Mesenchymal stem cell (in vitro differentiated cells and primary cell): ENCODE measurements at regions not wholly inside any gene's neighbourhood (a gene's known extent, or its start where the extent isn't known, plus 50 kb on each side); places are given as distances from the start of the nearest gene placed in this dataset.
A peak's percentile ranks its signal among the peaks of the same experiment; 100 is the strongest.

Source experiments
- DNase-seq: peaks from one replicate; pipeline ENCODE4 v3.0.0-alpha.2; 2013
- H2AFZ ChIP-seq: one replicate; pipeline ENCODE4 v1.6.1; 2013; ENCODE audit warnings: low read depth, mild to moderate bottlenecking, control low read depth, inconsistent platforms, low read length, moderate library complexity
- H2AK5ac ChIP-seq: 2 replicates; pipeline ENCODE4 v1.6.1; 2013; ENCODE audit warnings: low read length, moderate library complexity, mild to moderate bottlenecking, inconsistent platforms; ENCODE audit not compliant: severe bottlenecking
- H2BK120ac ChIP-seq: one replicate; pipeline ENCODE4 v1.6.1; 2013; ENCODE audit warnings: low read depth, mild to moderate bottlenecking, inconsistent platforms, low read length, moderate library complexity
- H2BK12ac ChIP-seq, 2 experiments: one replicate each; pipeline ENCODE4 v1.6.1; 2013; ENCODE audit warnings: inconsistent platforms in 2 of 2, low read length in 2 of 2, mild to moderate bottlenecking in 2 of 2, moderate library complexity in 2 of 2, control low read depth in 1 of 2
- H2BK15ac ChIP-seq: one replicate; pipeline ENCODE4 v1.6.1; 2013; ENCODE audit warnings: mild to moderate bottlenecking, low read depth, inconsistent platforms; ENCODE audit not compliant: poor library complexity, severe bottlenecking
- H2BK5ac ChIP-seq: 2 replicates; pipeline ENCODE4 v1.6.1; 2013; ENCODE audit warnings: low read depth, mild to moderate bottlenecking, low read length, control low read depth, inconsistent platforms; ENCODE audit not compliant: poor library complexity, severe bottlenecking
- H3K14ac ChIP-seq, 2 experiments: one replicate each; pipeline ENCODE4 v1.6.1; 2013; ENCODE audit warnings: inconsistent platforms in 2 of 2, low read length in 2 of 2, control low read depth in 1 of 2, mild to moderate bottlenecking in 1 of 2, moderate library complexity in 1 of 2
- H3K18ac ChIP-seq, 2 experiments: one replicate each; pipeline ENCODE4 v1.6.1; 2013; ENCODE audit warnings: inconsistent platforms in 2 of 2, low read length in 2 of 2, control low read depth in 1 of 2, low read depth in 1 of 2, mild to moderate bottlenecking in 1 of 2
- H3K23ac ChIP-seq, 2 experiments: one replicate each; pipeline ENCODE4 v1.6.1; 2013; ENCODE audit warnings: inconsistent platforms in 2 of 2, low read length in 2 of 2, mild to moderate bottlenecking in 2 of 2, moderate library complexity in 2 of 2, control low read depth in 1 of 2
- H3K27ac ChIP-seq: 2 replicates; pipeline ENCODE4 v1.5.1; 2013; ENCODE audit warnings: mild to moderate bottlenecking, moderate library complexity, low read length, control low read depth, inconsistent platforms; ENCODE audit not compliant: poor library complexity, severe bottlenecking
- H3K27me3 ChIP-seq, 2 experiments: 2 replicates each; pipeline versions ENCODE4 v1.6.1 to v1.7.0; 2013; ENCODE audit warnings: low read length in 2 of 2, mild to moderate bottlenecking in 2 of 2, moderate library complexity in 2 of 2, control low read depth in 1 of 2, inconsistent platforms in 1 of 2; ENCODE audit not compliant: control insufficient read depth in 1 of 2, insufficient read depth in 1 of 2
- H3K36me3 ChIP-seq, 2 experiments: 2 replicates each; pipeline versions ENCODE4 v1.6.1 to v1.7.0; 2013; ENCODE audit warnings: low read length in 2 of 2, control low read depth in 1 of 2, inconsistent platforms in 1 of 2, low read depth in 1 of 2, mild to moderate bottlenecking in 1 of 2; ENCODE audit not compliant: insufficient read depth in 2 of 2, control insufficient read depth in 1 of 2
- H3K4ac ChIP-seq, 2 experiments: one replicate each; pipeline ENCODE4 v1.6.1; 2013; ENCODE audit warnings: inconsistent platforms in 2 of 2, low read length in 2 of 2, mild to moderate bottlenecking in 2 of 2, moderate library complexity in 2 of 2, control low read depth in 1 of 2, low read depth in 1 of 2
- H3K4me1 ChIP-seq: 2 replicates; pipeline ENCODE4 v1.6.1; 2013; ENCODE audit warnings: low read depth, low read length, control low read depth; ENCODE audit not compliant: control insufficient read depth, insufficient read depth
- H3K4me2 ChIP-seq: 2 replicates; pipeline ENCODE4 v1.6.1; 2013; ENCODE audit warnings: low read length, mild to moderate bottlenecking, inconsistent platforms; ENCODE audit not compliant: poor library complexity, severe bottlenecking
- H3K4me3 ChIP-seq, 2 experiments: 2 replicates each; pipeline versions ENCODE4 v1.5.1 to v1.7.0; 2013; ENCODE audit warnings: low read length in 2 of 2, mild to moderate bottlenecking in 2 of 2, control low read depth in 1 of 2, low read depth in 1 of 2; ENCODE audit not compliant: insufficient read depth in 1 of 2
- H3K79me1 ChIP-seq: replicated peaks from 2 replicates; pipeline ENCODE4 v1.6.1; 2013; ENCODE audit warnings: mild to moderate bottlenecking, control low read depth, low read length, inconsistent platforms; ENCODE audit not compliant: poor library complexity, severe bottlenecking
- H3K9ac ChIP-seq: 2 replicates; pipeline ENCODE4 v1.7.0; 2013; ENCODE audit warnings: mild to moderate bottlenecking, low read length, moderate library complexity
- H3K9me3 ChIP-seq: 2 replicates; pipeline ENCODE4 v1.7.0; 2013; ENCODE audit warnings: mild to moderate bottlenecking, low read length; ENCODE audit not compliant: control insufficient read depth
- H4K8ac ChIP-seq: one replicate; pipeline ENCODE4 v1.6.1; 2013; ENCODE audit warnings: inconsistent platforms, mild to moderate bottlenecking, low read length, moderate library complexity
- H4K91ac ChIP-seq: one replicate; pipeline ENCODE4 v1.6.1; 2013; ENCODE audit warnings: mild to moderate bottlenecking, low read length, inconsistent platforms
- WGBS: methylation state at CpG from one replicate; pipeline ENCODE4 v1.1.7; 2013; ENCODE audit warnings: mixed read lengths; 5-methylcytosine and 5-hydroxymethylcytosine counted together

DNA sequence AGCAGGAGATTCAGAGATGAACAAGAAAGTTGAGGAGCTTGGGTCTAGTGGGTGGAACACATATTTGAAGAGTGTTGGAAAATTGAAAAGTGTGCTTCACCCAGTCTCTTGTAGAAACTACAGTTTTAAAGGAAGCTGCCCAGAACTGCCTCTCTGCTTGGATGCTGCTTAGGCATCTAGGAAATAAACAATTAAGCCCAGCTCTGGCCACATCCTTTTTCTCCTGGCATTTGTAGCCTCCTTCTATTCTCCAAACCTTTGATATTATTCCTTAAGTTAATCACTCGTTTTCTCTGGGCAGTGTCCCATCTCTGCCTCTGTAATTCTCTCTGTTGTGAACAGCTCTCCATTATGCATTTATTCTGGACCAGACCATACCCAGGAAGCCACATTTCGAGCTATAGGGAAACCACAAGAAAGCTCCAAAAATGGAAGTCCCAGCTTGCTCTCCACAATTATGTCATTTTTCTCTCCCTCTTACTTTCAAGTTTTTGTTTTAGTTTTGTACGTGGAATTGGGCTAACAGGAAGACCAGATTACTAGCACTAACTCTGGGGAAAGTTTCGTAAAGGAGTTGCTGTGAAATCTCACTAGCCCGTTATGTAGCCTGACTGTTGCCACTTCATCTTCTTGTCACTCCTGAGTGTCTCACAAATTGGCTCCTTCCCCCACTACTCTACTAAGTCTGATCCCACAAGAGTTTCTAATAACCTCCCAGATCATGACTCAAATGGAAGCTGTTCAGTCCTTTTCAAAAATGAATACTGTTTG lies 102.2 kb downstream of the NTMT2 start:
- Histone ChIP-seq H4K91ac (no peak overlapping the region), H3K4ac (no peak overlapping the region), H3K27me3 (no peaks in the 10 kb centered on the region), H3K23ac (no peak overlapping the region), H3K18ac (no peak overlapping the region), H2AFZ (no peak overlapping the region), H3K79me1 (no peaks in the 10 kb centered on the region), H3K4me3 (peak overlapping the region in 1 of 2 experiments; percentile 26), H3K9me3 (peaks cover 6% of the 10 kb centered on the region), H3K27ac (no peak overlapping the region), H3K4me2 (no peak overlapping the region), H3K36me3 (no peaks in the 10 kb centered on the region), H2AK5ac (no peak overlapping the region), H2BK12ac (no peak overlapping the region), H3K14ac (no peak overlapping the region), H3K9ac (peak overlapping the region; percentile 73), H3K4me1 (no peaks in the 10 kb centered on the region), H2BK5ac (no peak overlapping the region), H2BK120ac (no peak overlapping the region), H4K8ac (no peak overlapping the region), H2BK15ac (no peak overlapping the region)
- 52% methylated on average over 4 of the region's 5 CpGs for WGBS
- peak; percentile 14 for DNase-seq

DNA sequence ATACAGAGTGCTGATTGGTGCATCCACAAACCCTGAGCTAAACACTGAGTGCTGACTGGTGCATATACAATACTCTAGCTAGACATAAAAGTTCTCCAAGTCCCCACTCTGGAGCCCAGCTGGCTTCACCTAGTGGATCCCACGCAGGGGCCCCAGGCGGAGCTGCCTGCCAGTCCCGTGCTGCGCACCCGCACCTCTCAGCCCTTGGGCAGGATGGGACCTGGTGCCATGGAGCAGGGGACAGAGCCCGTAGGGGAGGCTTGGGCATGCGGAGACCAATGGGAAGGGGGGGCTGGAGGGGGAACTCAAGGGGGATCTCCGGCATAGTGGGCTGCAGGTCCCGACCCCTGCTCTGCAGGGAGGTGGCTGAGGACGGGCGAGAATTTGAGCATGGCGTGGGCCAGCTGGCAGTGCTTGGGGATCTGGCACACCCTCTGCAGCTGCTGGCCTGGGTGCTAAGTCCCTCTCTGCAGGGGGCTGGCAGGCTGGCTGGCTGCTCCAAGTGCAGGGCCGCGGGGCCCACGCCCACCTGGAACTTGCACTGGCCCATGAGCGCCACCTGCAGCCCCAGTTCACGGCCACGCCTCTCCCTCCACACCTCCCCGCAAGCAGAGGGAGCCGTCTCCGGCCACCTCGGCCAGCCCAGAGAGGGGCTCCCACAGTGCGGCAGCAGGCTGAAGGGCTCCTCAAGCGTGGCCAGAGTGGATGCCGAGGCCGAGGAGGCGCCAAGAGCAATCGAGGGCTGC lies 104.9 kb downstream of the NTMT2 start:
- no peaks in the 10 kb centered on the region for H3K79me1 ChIP-seq
- peak overlapping the region in 1 of 2 experiments; percentile 35 for H3K18ac ChIP-seq
- WGBS = 97% methylated on average over 22 of the region's 28 CpGs
- H3K36me3 ChIP-seq = no peaks in the 10 kb centered on the region
- H4K91ac ChIP-seq = no peak overlapping the region
- H3K14ac ChIP-seq = no peak overlapping the region
- H2BK120ac ChIP-seq = no peak overlapping the region
- no peak overlapping the region for H4K8ac ChIP-seq
- no peak for DNase-seq
- H3K4ac ChIP-seq = no peak overlapping the region
- peaks cover 6% of the 10 kb centered on the region for H3K9me3 ChIP-seq
- H3K27me3 ChIP-seq = no peaks in the 10 kb centered on the region
- H2BK5ac ChIP-seq = no peak overlapping the region
- H2BK12ac ChIP-seq = no peak overlapping the region
- H3K27ac ChIP-seq = no peak overlapping the region
- no peak overlapping the region for H3K23ac ChIP-seq
- H3K4me1 ChIP-seq = no peaks in the 10 kb centered on the region
- H2AK5ac ChIP-seq = no peak overlapping the region
- H2AFZ ChIP-seq = no peak overlapping the region
- H2BK15ac ChIP-seq = no peak overlapping the region
- H3K9ac ChIP-seq = no peak overlapping the region
- H3K4me2 ChIP-seq = no peak overlapping the region
- no peak overlapping the region for H3K4me3 ChIP-seq

GRCh38 chr1:170252851-170253579 lies 107.3 kb downstream of the NTMT2 start:
- Histone ChIP-seq H3K23ac (no peak overlapping the region), H3K9ac (no peak overlapping the region), H3K9me3 (peaks cover 6% of the 10 kb centered on the region), H3K4me1 (no peaks in the 10 kb centered on the region), H2AK5ac (no peak overlapping the region), H4K91ac (no peak overlapping the region), H3K36me3 (no peaks in the 10 kb centered on the region), H2BK15ac (no peak overlapping the region), H3K27ac (no peak overlapping the region), H2AFZ (no peak overlapping the region), H4K8ac (no peak overlapping the region), H3K4me2 (no peak overlapping the region), H3K4me3 (no peak overlapping the region), H3K14ac (no peak overlapping the region), H3K27me3 (no peaks in the 10 kb centered on the region), H2BK12ac (no peak overlapping the region), H3K18ac (peak overlapping the region in 1 of 2 experiments; percentile 50), H3K4ac (no peak overlapping the region), H3K79me1 (no peaks in the 10 kb centered on the region), H2BK5ac (no peak overlapping the region), H2BK120ac (no peak overlapping the region)
- no peak for DNase-seq
- WGBS = 95% methylated on average over 2 of the region's 3 CpGs

GRCh38 chr1:170254371-170254770 lies 108.6 kb downstream of the NTMT2 start:
- no peak overlapping the region for H2BK5ac ChIP-seq
- H3K27me3 ChIP-seq = no peaks in the 10 kb centered on the region
- DNase-seq = no peak
- no peak overlapping the region for H3K4me3 ChIP-seq
- H3K4me1 ChIP-seq = no peaks in the 10 kb centered on the region
- no peak overlapping the region for H2BK15ac ChIP-seq
- H2AFZ ChIP-seq = no peak overlapping the region
- no peak overlapping the region for H3K18ac ChIP-seq
- no peaks in the 10 kb centered on the region for H3K79me1 ChIP-seq
- H2BK120ac ChIP-seq = no peak overlapping the region
- no peak overlapping the region for H3K4me2 ChIP-seq
- peaks cover 6% of the 10 kb centered on the region for H3K9me3 ChIP-seq
- no peak overlapping the region for H2AK5ac ChIP-seq
- H2BK12ac ChIP-seq = no peak overlapping the region
- H4K8ac ChIP-seq = no peak overlapping the region
- 93% methylated on average over 2 of the region's 3 CpGs for WGBS
- H3K36me3 ChIP-seq = no peaks in the 10 kb centered on the region
- H3K4ac ChIP-seq = no peak overlapping the region
- H3K9ac ChIP-seq = no peak overlapping the region
- H3K23ac ChIP-seq = no peak overlapping the region
- no peak overlapping the region for H3K14ac ChIP-seq
- H3K27ac ChIP-seq = no peak overlapping the region
- H4K91ac ChIP-seq = no peak overlapping the region
